Endothelial cell of umbilical vein (primary cell): ENCODE measurements at regions not wholly inside any gene's neighbourhood (a gene's known extent, or its start where the extent isn't known, plus 50 kb on each side); places are given as distances from the start of the nearest gene placed in this dataset.

Experiments used
- BruUV-seq: library from RNA; stranded (reverse); fragments of 400-500 nt; replicated peaks from 2 replicates; lab custom pipeline; 2021; lab: Mats Ljungman, UMichigan
- CTCF ChIA-PET: fragments of 300-600, 350-600 bp; sonication (Branson Sonifier 250); formaldehyde crosslinking; loops from one replicate; lab custom pipeline; 2021; ENCODE audit warnings: antibody characterized with exemption, inconsistent platforms; lab: Charles Lee
- POLR2A ChIA-PET: fragments of 300-600, 350-600 bp; sonication (Branson Sonifier 250); formaldehyde crosslinking; loops from one replicate; lab custom pipeline; 2021; ENCODE audit warnings: antibody characterized with exemption, inconsistent platforms; lab: Charles Lee
- DNase-seq: peaks from one replicate; pipeline ENCODE4 v3.0.0-alpha.2; 2011; ENCODE audit warnings: low read depth, low spot score
- FAIRE-seq: peaks from 2 replicates; lab custom pipeline; 2011; peaks lifted over from hg19 to GRCh38; lab: Jason Lieb, UNC
- H2AFZ ChIP-seq: 2 replicates; pipeline ENCODE4 v1.6.0; 2012; ENCODE audit warnings: low read depth, low read length, control low read depth, inconsistent platforms
- H3K27ac ChIP-seq: 2 replicates; pipeline ENCODE4 v1.5.1; 2011; ENCODE audit warnings: low read depth, mild to moderate bottlenecking, control low read depth, low read length, moderate library complexity; ENCODE audit not compliant: insufficient read depth
- H3K27me3 ChIP-seq, 2 experiments: 2 replicates each; pipeline versions ENCODE4 v1.6.0 to v1.6.1; 2011; ENCODE audit warnings: low read length in 2 of 2, mixed read lengths in 1 of 2; ENCODE audit not compliant: control insufficient read depth in 2 of 2, insufficient read depth in 2 of 2
- H3K36me3 ChIP-seq, 2 experiments: 2 replicates in 1 of 2; 3 replicates in 1 of 2; pipeline ENCODE4 v1.5.1; 2011; ENCODE audit warnings: low read length in 2 of 2, mild to moderate bottlenecking in 1 of 2, moderate library complexity in 1 of 2; ENCODE audit not compliant: control insufficient read depth in 2 of 2, insufficient read depth in 2 of 2; ENCODE audit errors: extremely low read depth in 1 of 2
- H3K4me1 ChIP-seq: 3 replicates; pipeline ENCODE4 v1.5.1; 2011; ENCODE audit warnings: mild to moderate bottlenecking, low read length; ENCODE audit not compliant: control insufficient read depth, insufficient read depth; ENCODE audit errors: extremely low read depth
- H3K4me2 ChIP-seq: 2 replicates; pipeline ENCODE4 v1.6.1; 2011; ENCODE audit warnings: low read length, control low read depth, mixed read lengths; ENCODE audit not compliant: insufficient read depth
- H3K4me3 ChIP-seq, 3 experiments: fragments of 200-600 bp in 1 of 3; sonication (generic), shearing (Covaris generic) in 1 of 3; replicated peaks in 1 of 3; 2 replicates each; pipeline ENCODE4 v1.5.1; 2011 to 2016; ENCODE audit warnings: control low read depth in 3 of 3, low read length in 3 of 3, mild to moderate bottlenecking in 2 of 3, inconsistent platforms in 1 of 3, low read depth in 1 of 3, moderate library complexity in 1 of 3; ENCODE audit not compliant: insufficient read depth in 1 of 3
- H3K79me2 ChIP-seq: 2 replicates; pipeline ENCODE4 v1.6.0; 2012; ENCODE audit warnings: low read length, inconsistent platforms; ENCODE audit not compliant: control insufficient read depth, insufficient read depth
- H3K9ac ChIP-seq: replicated peaks from 2 replicates; pipeline ENCODE3; 2011; ENCODE audit warnings: low read length, control low read depth; ENCODE audit not compliant: insufficient read depth; ENCODE audit errors: extremely low read depth
- H3K9me1 ChIP-seq: replicated peaks from 3 replicates; pipeline ENCODE4 v1.6.0; 2011; ENCODE audit warnings: mild to moderate bottlenecking, low read length; ENCODE audit not compliant: control insufficient read depth, insufficient read depth; ENCODE audit errors: extremely low read depth
- H3K9me3 ChIP-seq: replicated peaks from 2 replicates; pipeline ENCODE4 v1.5.1; 2012; ENCODE audit warnings: low read length, inconsistent platforms; ENCODE audit not compliant: control insufficient read depth, insufficient read depth
- H4K20me1 ChIP-seq: replicated peaks from 2 replicates; pipeline ENCODE3; 2011; ENCODE audit warnings: mild to moderate bottlenecking, low read length; ENCODE audit not compliant: control insufficient read depth, insufficient read depth; ENCODE audit errors: extremely low read depth
- CTCF ChIP-seq, 2 donors: IDR thresholded peaks; 1 replicate in 1 of 2; 2 replicates in 1 of 2; pipeline ENCODE4 v1.5.1; 2011; ENCODE audit warnings: low read length in 2 of 2, mild to moderate bottlenecking in 2 of 2, moderate library complexity in 2 of 2, control low read depth in 1 of 2, inconsistent platforms in 1 of 2, low read depth in 1 of 2; ENCODE audit not compliant: insufficient read depth in 1 of 2; ENCODE audit errors: extremely low read depth in 1 of 2
- EZH2 ChIP-seq: IDR thresholded peaks from 2 replicates; pipeline ENCODE4 v1.6.1; 2012; ENCODE audit warnings: borderline replicate concordance, low read depth, mild to moderate bottlenecking, moderate library complexity, low read length, inconsistent platforms; ENCODE audit not compliant: severe bottlenecking
- FOS ChIP-seq: IDR thresholded peaks from 2 replicates; pipeline ENCODE4 v1.6.1; 2011; ENCODE audit warnings: mild to moderate bottlenecking, low read length, moderate library complexity, borderline replicate concordance; ENCODE audit not compliant: insufficient read depth
- GATA2 ChIP-seq: IDR thresholded peaks from 2 replicates; pipeline ENCODE4 v1.7.0; 2011; ENCODE audit warnings: low read depth, mild to moderate bottlenecking, moderate library complexity, mixed read lengths, low read length; ENCODE audit not compliant: insufficient read length, insufficient read depth
- MYC ChIP-seq: IDR thresholded peaks from one replicate; pipeline ENCODE4 v1.6.1; 2011; ENCODE audit warnings: mild to moderate bottlenecking, low read depth, low read length
- dilution Hi-C: fragments of 300-500 bp; cut with MboI; formaldehyde crosslinking; loops from one replicate; pipeline ENCODE4 v1.15.0; 2019; ENCODE audit warnings: low sequenced_read_pairs; ENCODE audit not compliant: extremely low pct_ligation_motif_present
- intact Hi-C: fragments of 100-400 bp; cut with micrococcal nuclease; formaldehyde crosslinking; loops from one replicate; pipeline ENCODE4 v1.10.0; 2022
- TF ChIP-seq, protein P1 (sequence below): IDR thresholded peaks from 2 replicates; pipeline ENCODE4 v1.6.1; 2011; ENCODE audit not compliant: insufficient read depth, insufficient read length

DNA sequence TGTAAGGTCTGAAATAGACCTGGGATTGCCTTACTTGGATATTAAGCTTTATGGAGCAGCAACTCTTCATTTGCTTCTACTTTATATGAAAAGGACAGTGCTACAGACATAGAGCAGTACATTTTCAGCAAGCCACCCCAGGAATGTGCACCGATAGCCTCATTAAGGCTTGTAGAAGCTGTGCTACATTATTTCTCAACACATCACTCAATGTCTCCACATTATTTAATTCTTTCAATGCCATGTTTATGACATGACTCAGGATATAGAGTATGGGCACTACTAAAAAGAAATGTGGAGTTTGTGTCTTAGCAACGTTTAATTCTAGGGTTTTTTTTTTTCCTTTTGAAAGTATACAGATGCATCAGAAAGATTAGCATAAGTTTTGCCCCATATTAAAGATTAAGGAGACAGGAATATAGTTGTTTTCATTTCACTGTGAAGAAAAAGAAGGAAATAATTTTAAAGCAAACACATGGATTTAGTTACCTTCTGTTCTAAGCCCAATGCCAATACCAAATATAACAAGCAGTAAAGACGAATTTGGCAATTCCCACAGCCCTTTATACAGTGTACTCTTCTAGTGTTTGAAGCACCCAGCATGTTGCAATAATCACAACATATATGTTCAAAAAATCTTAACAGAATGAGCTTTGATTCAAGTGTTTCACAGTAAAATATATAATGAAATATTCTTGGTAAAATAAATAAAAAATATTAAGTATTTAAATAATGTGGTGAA, 2140.1 kb upstream of the AGA start:
- no peak for DNase-seq
- Histone ChIP-seq H2AFZ (no peak overlapping the region), H3K79me2 (no peaks in the 10 kb centered on the region), H3K9me3 (peaks cover 3% of the 10 kb centered on the region), H3K27ac (no peak overlapping the region), H3K4me3 (no peak overlapping the region), H3K4me2 (no peak overlapping the region), H3K4me1 (no peaks in the 10 kb centered on the region), H3K9me1 (no peaks in the 10 kb centered on the region), H4K20me1 (no peaks in the 10 kb centered on the region), H3K27me3 (no peaks in the 10 kb centered on the region), H3K36me3 (no peaks in the 10 kb centered on the region), H3K9ac (no peak overlapping the region)
- CTCF ChIA-PET: no interaction called here
- BruUV-seq: no TSS peak
- no peak for FAIRE-seq
- dilution Hi-C loops (no loop called here), intact Hi-C loops (no loop called here)
- POLR2A ChIA-PET: no interaction called here
- TF ChIP-seq CTCF (IDR thresholded peaks at IDR 0.05; ENCODE audit: extremely low read depth in 1 of 2, insufficient read depth in 1 of 2, low read depth in 1 of 2, low read length in 2 of 2) (no peak), FOS (no peak), EZH2 (no peak), GATA2 (no peak), MYC (no peak)
- TF ChIP-seq, protein P1, sequence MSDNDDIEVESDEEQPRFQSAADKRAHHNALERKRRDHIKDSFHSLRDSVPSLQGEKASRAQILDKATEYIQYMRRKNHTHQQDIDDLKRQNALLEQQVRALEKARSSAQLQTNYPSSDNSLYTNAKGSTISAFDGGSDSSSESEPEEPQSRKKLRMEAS: no peak
